Testis (tissue), 2 donors: ENCODE measurements at regions not wholly inside any gene's neighbourhood (a gene's known extent, or its start where the extent isn't known, plus 50 kb on each side); places are given as distances from the start of the nearest gene placed in this dataset.

Experiments used
- DNase-seq: peaks from one replicate; pipeline ENCODE4 v3.0.0-alpha.2; 2019
- H3K27ac ChIP-seq, 2 donors: fragments of 200-600 bp; sonication (generic); one replicate each; pipeline ENCODE4 v1.5.1; 2019
- H3K27me3 ChIP-seq: fragments of 200-600 bp; sonication (generic); one replicate; pipeline ENCODE4 v1.5.1; 2019
- H3K36me3 ChIP-seq: fragments of 200-600 bp; sonication (generic); one replicate; pipeline ENCODE4 v1.5.1; 2017; ENCODE audit warnings: low read depth; ENCODE audit errors: missing control alignments
- H3K4me1 ChIP-seq: fragments of 200-600 bp; sonication (generic); one replicate; pipeline ENCODE4 v1.5.1; 2019
- H3K4me3 ChIP-seq, 2 donors: fragments of 200-600 bp; sonication (generic); one replicate each; pipeline ENCODE4 v1.5.1; 2017 to 2019
- H3K9me3 ChIP-seq: fragments of 200-600 bp; sonication (generic); one replicate; pipeline ENCODE4 v1.5.1; 2017
- POLR2A ChIP-seq: fragments of 450-650 bp; IDR thresholded peaks from one replicate; pipeline ENCODE4 v1.6.1; 2017; ENCODE audit warnings: antibody characterized with exemption, mild to moderate bottlenecking, moderate library complexity
- WGBS, 2 donors: methylation state at CpG; one replicate each; pipeline ENCODE4 v1.1.5; 2018; 5-methylcytosine and 5-hydroxymethylcytosine counted together
- intact Hi-C: fragments of 100-400 bp; cut with DNase I; formaldehyde crosslinking; loops from one replicate; pipeline ENCODE4 v1.15.1; 2023; ENCODE audit warnings: low total_unique reads
- TF ChIP-seq, protein P1 (sequence below), 3 experiments: fragments of 450-650 bp in 2 of 3; fragments of 200-600 bp in 1 of 3; sonication (generic) in 1 of 3; IDR thresholded peaks; one replicate each; pipeline ENCODE4 v1.5.1; 2016 to 2019; ENCODE audit warnings: antibody characterized with exemption in 3 of 3, mild to moderate bottlenecking in 2 of 3, moderate library complexity in 1 of 3

DNA sequence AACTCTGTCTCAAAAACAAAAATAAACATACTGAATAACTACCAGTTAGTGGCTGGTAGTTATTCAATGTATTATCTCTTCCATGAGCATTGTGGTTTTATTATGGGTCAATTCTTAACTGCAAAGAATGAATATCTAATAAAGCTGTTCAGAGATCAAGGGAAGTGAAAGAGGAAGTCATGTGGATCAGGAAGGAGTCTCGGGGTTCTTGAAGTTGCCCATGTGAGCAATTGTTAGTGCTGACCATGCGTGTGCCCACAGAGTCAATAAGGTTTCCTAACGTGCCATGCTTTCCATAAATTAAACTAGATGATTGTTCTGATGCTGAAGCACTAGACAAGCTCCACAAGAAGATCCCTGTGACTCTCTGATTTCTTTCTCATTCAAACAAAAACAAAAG is 136.5 kb upstream of the CPSF6 start:
- Histone ChIP-seq H3K27ac (peak overlapping the region in 1 of 2 donors; percentile 65), H3K27me3 (no peaks in the 10 kb centered on the region), H3K36me3 (no peaks in the 10 kb centered on the region), H3K4me1 (peaks cover 6% of the 10 kb centered on the region), H3K4me3 (no peak overlapping the region), H3K9me3 (no peaks in the 10 kb centered on the region)
- DNase-seq: no peak
- TF ChIP-seq, protein P1, sequence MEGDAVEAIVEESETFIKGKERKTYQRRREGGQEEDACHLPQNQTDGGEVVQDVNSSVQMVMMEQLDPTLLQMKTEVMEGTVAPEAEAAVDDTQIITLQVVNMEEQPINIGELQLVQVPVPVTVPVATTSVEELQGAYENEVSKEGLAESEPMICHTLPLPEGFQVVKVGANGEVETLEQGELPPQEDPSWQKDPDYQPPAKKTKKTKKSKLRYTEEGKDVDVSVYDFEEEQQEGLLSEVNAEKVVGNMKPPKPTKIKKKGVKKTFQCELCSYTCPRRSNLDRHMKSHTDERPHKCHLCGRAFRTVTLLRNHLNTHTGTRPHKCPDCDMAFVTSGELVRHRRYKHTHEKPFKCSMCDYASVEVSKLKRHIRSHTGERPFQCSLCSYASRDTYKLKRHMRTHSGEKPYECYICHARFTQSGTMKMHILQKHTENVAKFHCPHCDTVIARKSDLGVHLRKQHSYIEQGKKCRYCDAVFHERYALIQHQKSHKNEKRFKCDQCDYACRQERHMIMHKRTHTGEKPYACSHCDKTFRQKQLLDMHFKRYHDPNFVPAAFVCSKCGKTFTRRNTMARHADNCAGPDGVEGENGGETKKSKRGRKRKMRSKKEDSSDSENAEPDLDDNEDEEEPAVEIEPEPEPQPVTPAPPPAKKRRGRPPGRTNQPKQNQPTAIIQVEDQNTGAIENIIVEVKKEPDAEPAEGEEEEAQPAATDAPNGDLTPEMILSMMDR (IDR thresholded peaks at IDR 0.05): no peak
- TF ChIP-seq POLR2A: no peak
- intact Hi-C loops: no loop called here
- 71 to 74% methylated on average over 3 of the region's 3 CpGs for WGBS, 2 donors

GRCh38 chr12:69105101-69105962 is 134.0 kb upstream of the CPSF6 start:
- DNase-seq: no peak
- intact Hi-C loops: no loop called here
- no peak overlapping the region for H3K4me3 ChIP-seq
- no peaks in the 10 kb centered on the region for H3K36me3 ChIP-seq
- WGBS, 2 donors: 90 to 92% methylated on average over 3 of the region's 3 CpGs
- H3K4me1 ChIP-seq: peaks cover 6% of the 10 kb centered on the region
- no peak overlapping the region for H3K27ac ChIP-seq
- H3K27me3 ChIP-seq: no peaks in the 10 kb centered on the region
- H3K9me3 ChIP-seq: no peaks in the 10 kb centered on the region
- no peak for TF ChIP-seq POLR2A
- TF ChIP-seq, protein P1 (IDR thresholded peaks at IDR 0.05): no peak

DNA sequence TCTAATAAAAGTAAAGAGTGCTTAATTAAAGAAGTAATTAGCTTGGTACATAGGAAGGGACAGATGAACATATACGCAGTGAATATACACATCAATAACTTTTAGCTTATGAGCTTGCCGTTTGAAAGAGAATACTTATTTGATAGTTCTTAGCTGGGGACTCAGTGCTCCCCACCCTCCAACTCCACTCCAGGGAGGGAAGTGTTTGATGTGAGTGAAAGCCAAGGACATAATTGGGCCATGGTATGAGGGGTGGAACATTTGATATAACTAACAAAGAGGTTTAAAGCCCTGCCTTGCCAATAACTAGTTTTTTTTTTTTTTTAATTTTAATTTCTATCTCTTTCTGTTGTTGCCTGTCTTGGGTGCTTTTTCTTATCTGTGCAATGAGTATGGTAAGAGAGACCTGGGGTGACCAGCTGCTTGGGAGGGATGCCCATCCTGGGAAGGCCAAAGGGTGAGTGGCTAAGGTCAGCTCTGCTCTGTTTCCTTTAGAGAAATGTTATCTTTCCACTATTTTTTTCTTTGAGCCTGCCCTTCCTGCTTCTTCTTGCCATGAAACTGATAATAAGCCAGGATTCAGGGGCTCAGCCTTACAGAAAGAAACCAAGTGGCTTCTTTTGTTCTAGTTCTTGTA is 132.8 kb upstream of the CPSF6 start:
- Histone ChIP-seq H3K36me3 (no peaks in the 10 kb centered on the region), H3K27me3 (no peaks in the 10 kb centered on the region), H3K4me1 (peaks cover 6% of the 10 kb centered on the region), H3K27ac (peak overlapping the region in 1 of 2 donors; percentile 52), H3K9me3 (no peaks in the 10 kb centered on the region), H3K4me3 (no peak overlapping the region)
- whole genome bisulfite sequencing, 2 donors: 66 to 71% methylated on average over 2 of the region's 2 CpGs
- TF ChIP-seq POLR2A: no peak
- TF ChIP-seq, protein P1 (IDR thresholded peaks at IDR 0.05): no peak
- DNase-seq: no peak
- intact Hi-C loops: no loop called here

DNA sequence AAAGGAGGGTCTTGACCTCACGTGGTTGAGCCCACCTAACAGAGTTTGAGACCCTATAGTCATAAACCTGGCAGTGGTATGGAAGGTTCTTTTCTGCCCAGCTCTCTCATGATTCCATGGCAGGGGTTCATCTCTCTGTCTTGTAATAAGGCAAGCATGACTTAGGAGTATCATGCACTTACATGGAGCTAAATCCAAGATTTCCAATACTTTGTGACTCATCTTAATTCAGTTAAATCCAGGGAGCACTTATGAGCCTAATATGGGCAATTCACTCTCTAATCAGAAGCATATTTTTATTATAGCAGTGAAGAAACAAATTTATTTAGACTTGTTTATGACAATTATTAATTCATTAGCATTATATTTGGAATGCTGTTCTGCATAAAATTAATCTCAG is 131.8 kb upstream of the CPSF6 start:
- no peak for DNase-seq
- Histone ChIP-seq H3K36me3 (no peaks in the 10 kb centered on the region), H3K4me3 (no peak overlapping the region), H3K9me3 (no peaks in the 10 kb centered on the region), H3K27me3 (no peaks in the 10 kb centered on the region), H3K27ac (peak overlapping the region in 1 of 2 donors; percentile 52), H3K4me1 (peaks cover 6% of the 10 kb centered on the region)
- TF ChIP-seq POLR2A: no peak
- TF ChIP-seq, protein P1 (IDR thresholded peaks at IDR 0.05): no peak
- intact Hi-C loops: no loop called here
- 80 to 88% methylated on average over 1 of the region's 1 CpG for WGBS, 2 donors
